OCI-LY7 (cell line): ENCODE measurements at regions not wholly inside any gene's neighbourhood (a gene's known extent, or its start where the extent isn't known, plus 50 kb on each side); places are given as distances from the start of the nearest gene placed in this dataset.
"Not testable (repeated sequence)": the region's sequence is repeated elsewhere in the genome, so short reads cannot be mapped to it uniquely, and the experiment has no call there.

Experiments
- EZH2phosphoT487 ChIP-seq: fragments of 200-600 bp; sonication (generic); IDR thresholded peaks from 2 replicates; pipeline ENCODE4 v1.6.1; 2018; ENCODE audit warnings: low read depth, borderline replicate concordance, mild to moderate bottlenecking, mixed run types, antibody characterized with exemption, low read length, moderate library complexity, mixed read lengths
- TF ChIP-seq, protein P1 (sequence below): fragments of 200-600 bp; sonication (generic); conservative IDR thresholded peaks from 2 replicates; pipeline ENCODE4 v1.5.1; 2014; ENCODE audit warnings: mild to moderate bottlenecking, antibody characterized with exemption, low read length, moderate library complexity, mixed read lengths

DNA sequence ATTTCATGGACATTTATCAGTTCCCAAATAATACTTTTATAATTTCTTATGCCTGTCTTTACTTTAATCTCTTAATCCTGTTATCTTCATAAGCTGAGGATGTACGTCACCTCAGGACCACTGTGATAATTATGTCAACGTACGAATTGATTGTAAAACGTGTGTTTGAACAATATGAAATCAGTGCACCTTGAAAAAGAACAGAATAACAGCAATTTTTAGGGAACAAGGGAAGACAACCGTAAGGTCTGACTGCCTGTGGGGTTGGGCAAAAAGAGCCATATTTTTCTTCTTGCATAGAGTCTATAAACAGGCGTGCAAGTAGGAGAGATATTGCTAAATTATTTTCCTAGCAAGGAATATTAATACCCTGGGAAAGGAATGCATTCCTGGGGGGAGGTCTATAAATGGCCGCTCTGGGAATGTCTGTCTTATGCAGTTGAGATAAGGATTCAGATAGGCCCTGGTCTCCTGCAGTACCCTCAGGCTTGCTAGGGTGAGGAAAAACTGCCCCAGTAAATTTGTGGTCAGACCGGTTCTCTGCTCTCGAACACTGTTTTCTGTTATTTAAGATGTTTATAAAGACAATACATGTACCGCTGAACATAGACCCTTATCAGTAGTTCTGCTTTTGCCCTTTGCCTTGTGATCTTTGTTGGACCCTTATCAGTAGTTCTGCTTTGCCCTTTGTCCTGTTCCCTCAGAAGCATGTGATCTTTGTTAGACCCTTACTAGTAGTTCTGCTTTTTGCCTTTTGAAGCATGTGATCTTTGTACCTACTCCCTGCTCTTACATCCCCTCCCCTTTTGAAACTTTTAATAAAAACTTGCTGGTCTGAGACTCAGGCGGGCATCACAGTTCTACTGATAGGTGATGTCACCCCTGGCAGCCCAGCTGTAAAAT lies 83.4 kb upstream of the SERBP1 start:
- TF ChIP-seq, protein P1, sequence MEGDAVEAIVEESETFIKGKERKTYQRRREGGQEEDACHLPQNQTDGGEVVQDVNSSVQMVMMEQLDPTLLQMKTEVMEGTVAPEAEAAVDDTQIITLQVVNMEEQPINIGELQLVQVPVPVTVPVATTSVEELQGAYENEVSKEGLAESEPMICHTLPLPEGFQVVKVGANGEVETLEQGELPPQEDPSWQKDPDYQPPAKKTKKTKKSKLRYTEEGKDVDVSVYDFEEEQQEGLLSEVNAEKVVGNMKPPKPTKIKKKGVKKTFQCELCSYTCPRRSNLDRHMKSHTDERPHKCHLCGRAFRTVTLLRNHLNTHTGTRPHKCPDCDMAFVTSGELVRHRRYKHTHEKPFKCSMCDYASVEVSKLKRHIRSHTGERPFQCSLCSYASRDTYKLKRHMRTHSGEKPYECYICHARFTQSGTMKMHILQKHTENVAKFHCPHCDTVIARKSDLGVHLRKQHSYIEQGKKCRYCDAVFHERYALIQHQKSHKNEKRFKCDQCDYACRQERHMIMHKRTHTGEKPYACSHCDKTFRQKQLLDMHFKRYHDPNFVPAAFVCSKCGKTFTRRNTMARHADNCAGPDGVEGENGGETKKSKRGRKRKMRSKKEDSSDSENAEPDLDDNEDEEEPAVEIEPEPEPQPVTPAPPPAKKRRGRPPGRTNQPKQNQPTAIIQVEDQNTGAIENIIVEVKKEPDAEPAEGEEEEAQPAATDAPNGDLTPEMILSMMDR, result not testable (repeated sequence)
- not testable (repeated sequence) for TF ChIP-seq EZH2phosphoT487
